NCI-H345 treated with DMSO at 0.1 percent for 48 hours (cell line): ENCODE measurements at regions not wholly inside any gene's neighbourhood (a gene's known extent, or its start where the extent isn't known, plus 50 kb on each side); places are given as distances from the start of the nearest gene placed in this dataset.
"Not testable (repeated sequence)": the region's sequence is repeated elsewhere in the genome, so short reads cannot be mapped to it uniquely, and the experiment has no call there.

Experiments used
- DNase-seq: peaks from one replicate; lab custom pipeline; 2025; ENCODE audit not compliant: unreplicated experiment; lab: John Stamatoyannopoulos, UW

DNA sequence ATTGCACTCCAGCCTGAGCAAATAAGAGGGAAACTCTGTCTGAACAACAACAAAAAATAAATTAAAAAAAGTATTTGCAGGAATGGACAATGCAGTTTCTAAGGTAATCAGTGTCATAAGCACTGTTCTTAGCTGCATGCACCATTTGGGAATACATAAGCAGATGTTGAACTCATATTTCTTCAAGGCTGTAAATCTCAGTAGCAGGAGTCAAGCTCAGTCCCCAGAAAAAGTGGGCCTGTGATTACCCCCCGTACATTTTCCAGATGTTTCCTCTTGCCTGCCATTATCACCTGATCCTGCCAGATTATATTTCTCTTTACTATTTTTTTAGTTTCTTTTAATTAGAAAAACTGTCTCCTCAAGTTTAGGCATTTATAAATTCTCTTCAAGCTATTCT, 667.6 kb upstream of the ANKRD30A start:
- DNase-seq, result no peak

DNA sequence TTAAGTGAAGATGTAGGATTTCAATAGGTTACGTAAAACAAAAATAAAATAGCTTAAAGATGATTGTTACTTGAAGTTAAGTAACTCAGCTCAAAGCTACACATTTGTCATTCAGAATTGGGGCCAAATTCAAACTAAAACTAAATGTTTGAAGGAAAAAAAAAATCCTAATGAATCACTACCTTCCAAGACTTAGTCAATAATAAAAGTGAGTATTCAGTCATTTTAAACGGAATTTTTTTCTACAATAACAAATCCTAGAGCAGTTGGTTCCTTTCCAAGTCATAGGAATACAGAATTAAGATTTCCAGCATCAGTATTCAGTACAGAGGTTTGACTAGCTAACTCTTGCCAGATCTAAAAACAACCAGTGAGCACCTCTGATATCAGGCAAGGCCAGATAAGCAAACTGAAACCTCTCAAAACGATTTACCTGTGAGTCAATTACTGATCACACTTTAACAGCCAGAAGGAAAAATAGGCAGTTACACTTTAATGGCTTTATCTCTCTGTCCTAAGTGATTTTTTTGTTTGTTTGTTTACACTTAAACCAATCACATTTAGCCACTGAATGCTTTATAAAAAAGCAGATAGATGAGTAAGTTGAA, 669.8 kb upstream of the ANKRD30A start:
- no peak for DNase-seq

DNA sequence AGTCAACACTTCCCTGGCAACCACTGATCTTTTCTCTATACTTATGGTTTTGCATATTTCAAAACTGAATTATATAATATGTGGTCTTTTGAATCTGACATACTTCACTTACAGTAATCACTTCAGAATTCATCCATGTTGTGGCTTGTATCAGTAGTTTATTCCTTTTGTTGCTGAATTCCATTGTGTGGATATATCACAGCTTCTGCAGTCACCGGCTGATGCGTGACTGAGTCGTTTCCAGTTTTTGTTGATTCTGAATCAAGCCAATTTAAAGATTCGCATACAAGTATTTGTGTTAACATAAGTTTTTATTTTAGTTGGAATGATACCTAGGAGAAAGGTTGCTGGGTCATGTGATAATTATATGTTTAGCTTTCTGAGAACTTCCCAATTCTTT, 672.5 kb upstream of the ANKRD30A start:
- DNase-seq, result peak; percentile 43

DNA sequence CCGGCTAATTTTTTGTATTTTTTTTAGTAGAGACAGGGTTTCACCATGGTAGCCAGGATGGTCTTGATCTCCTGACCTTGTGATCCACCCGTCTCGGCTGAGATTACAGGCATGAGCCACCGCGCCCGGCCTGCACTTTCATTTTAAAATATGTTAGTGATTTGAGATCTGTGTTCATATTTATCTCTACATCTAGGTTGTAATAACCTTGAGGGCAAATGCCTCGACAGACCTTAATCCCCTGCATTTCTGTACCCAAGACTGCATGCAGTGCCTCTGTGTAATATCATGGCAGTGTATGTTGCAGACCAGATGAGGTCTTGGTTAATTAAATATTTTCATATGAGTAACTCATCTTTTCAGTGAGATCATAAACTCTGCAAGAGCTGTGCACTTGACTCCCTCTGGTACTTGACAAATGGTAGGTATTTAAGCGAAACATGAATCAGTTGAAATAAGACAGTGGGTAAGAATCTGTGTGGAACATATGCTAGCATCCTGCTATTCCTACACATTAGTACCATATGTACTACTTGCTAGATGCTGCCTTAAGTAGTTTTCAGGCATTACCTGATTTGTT, 673.9 kb upstream of the ANKRD30A start:
- DNase-seq, result no peak

DNA sequence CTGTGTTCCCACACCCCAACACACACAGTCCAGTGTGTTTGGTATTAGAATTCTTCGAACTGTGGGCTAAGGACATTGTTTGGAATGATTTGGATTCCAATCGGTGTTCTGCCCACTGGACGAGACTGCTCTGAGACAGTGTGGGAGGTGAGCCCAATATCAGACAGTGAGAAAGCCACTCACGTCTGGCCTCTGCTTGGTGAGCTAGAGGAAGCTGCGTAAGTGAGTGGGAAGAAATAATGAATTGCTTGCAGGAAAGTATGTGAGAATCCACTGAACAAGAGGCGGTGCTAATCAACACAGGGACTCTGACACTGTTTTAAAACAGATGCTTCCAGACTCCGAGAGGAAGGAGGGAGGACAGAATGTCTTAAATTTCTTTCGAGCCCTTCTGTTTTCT, 675.0 kb upstream of the ANKRD30A start:
- no peak for DNase-seq

DNA sequence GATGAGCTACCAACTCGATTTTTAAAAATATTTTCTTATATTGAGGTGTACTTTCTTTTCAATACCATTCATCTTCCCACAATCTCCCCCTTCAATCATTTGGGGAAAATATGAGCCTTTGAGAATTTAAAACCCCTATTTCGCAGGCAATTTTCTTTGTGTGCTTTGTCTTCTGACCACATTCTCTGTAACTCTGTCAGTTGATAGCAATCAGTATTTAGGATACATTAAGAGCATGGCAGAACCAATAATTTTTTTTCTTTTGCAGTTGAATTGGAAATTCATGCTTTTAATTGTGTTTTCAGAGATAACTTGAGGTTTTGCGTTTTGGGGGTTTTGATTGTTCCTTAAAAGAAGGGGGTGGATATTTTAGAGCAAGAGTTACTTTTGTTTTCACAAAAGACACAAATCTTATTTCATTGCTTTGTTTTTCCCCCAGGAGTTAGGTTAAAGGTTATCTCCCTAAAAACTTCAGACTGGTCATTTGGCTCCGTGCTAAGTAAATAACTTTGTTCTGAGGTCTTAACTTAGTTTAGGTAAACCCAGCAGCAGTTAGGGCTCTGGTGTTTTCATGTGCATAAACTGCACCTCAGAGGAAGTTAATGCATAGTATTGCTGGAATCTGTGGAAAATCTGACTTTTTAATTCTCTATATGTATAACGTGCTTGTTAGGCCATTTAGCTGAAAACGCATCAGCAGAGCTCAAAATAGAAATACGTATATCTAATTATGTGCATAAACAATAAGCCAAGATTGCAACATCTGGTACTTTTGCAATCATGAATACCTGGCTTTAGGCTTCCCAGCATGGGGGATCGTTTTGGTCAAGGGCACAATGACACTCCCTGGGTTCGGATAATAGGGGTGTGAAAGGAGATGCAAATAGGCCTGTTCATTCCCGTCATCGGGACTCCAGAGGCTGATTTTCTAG, 676.4 kb upstream of the ANKRD30A start:
- no peak for DNase-seq

DNA sequence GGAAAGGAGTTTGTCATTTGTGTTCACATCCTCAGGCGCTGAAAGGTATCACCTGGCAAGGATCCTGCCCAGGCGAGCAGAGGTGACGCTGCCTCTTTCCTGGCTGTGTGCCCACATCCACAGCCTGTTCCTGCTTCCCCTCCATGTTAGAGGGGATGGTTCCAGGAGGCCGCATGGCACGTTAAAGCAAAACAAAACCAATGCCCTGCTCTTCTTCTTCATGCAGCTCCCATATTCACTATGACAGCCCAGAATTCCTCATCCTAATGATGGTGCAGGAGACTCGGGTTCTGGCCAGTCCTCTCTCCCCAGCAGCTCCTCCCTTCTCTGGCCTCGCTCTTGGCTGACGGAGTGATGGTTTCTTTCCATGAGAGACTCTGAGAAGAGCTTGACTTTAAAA, 678.5 kb upstream of the ANKRD30A start:
- DNase-seq, result peak; percentile 39

DNA sequence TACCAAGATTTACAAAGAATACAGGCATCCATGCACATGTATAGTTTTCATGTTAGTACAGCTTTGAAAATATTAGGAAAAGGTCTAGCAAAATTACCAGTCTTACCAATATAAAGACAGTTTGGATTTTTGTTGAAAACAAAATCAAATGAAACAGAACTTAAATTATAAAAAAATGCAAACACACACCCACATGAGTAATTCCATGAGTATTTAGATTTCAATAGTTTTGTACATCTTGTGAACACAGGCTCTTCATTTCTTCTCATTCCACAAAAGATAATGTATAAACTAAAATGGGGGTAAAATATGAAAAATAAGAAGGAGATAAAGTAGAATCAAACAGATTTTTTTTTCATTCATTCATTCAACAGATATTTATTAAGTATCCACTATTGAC, 682.2 kb upstream of the ANKRD30A start:
- no peak for DNase-seq

DNA sequence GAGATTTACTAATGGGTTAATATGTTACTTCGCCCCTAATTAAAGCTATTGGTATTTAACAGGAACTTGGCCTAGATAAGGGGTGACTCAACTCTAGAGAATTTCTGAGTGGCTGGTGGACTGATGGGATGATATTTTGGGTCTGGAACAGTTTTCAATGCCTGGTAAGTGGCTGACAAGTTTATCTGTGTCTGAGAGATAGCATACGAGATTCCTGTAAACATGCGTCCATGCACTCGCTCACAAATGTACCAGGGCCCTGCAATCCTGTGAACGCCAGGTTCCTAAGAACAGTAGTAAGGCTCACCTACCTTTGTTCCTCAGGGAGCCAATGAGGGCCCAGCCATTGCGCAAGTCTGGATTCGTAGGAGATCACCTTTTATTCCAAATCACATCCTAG, 683.8 kb upstream of the ANKRD30A start:
- no peak for DNase-seq

DNA sequence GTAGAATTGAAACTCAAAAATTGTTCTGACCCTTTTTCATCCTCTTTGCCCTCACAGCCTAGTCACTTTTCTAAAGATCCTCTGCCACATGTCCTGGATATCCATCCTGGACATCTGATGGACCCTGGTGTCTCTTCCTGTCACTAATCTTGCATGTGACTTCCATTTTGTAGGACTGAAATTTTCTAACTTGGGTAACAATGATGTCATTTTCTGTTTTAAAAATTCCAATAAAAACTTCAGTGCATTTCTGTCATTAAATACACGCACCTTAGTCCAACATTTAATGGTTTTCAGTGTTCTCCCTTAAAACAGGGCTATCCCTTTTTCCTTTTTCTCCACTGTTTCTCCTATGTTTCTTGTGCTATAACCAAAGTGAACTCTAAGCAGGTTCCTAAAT, 684.9 kb upstream of the ANKRD30A start:
- DNase-seq, result no peak

DNA sequence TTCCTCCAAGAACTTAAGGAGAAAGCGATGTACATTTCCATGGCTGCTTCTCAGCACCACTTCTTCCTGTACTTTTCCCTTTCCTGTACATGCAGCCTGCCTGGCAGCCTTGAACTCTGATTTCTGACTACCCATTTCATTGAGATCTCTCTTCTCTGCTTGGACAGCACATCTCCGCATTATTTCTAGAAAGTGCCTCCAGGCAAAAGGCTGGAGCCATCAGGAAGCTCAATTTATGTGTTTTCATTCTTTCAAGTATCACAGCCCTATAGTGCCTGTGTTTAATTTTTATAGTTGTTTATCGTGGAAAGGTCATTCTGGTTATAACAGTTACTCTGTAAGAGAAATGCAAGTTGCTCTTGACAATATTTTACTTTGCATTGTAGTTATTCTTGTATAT, 688.0 kb upstream of the ANKRD30A start:
- no peak for DNase-seq

DNA sequence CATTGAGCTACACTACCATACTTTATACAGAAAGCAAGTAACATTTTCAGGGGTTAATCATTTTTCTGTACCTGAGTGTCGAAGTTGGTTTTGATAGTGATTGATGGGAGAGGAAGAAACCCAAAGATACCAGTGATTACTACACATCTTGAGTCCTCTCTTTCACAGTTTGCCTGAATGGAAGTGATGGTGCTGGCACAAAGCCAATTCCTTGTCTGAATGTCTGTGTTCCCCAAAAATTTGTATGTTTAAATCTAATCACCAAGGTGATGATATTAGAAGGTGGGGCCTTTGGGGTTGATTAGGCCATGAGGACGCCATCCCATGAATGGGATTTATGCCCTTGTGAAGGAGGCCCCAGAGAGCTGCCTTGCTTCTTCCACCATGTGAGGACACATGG, 696.9 kb upstream of the ANKRD30A start:
- no peak for DNase-seq

DNA sequence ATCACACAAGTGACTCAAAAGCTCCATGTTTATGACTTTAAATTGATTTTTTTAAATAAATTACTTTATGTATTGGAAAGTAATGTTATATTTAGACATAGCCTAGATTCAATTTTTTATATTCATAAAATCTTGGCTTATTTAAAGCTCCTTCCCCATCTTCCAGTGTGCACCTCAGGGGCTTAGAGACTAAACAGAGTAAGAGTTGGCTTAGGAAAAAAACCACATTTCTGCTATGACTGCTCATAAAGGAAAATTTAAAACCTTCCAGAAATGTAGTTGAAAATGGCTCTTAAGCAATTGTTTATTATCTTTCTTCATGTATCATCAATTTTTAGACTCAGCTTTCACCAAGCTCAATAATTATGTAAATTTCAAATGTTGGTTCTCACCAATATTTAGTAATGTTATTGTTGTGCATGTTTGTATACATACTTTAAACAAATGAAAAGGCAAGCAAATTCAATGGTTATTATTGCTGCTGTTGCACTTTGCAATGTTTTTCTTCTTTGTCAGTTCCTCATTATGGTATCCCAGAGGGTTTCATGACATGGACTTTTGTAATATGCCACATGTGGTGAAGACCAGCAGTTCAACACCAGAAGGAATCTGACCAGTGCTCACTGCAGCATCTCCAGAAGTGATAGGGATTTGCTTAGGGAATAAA, 700.1 kb upstream of the ANKRD30A start:
- no peak for DNase-seq

DNA sequence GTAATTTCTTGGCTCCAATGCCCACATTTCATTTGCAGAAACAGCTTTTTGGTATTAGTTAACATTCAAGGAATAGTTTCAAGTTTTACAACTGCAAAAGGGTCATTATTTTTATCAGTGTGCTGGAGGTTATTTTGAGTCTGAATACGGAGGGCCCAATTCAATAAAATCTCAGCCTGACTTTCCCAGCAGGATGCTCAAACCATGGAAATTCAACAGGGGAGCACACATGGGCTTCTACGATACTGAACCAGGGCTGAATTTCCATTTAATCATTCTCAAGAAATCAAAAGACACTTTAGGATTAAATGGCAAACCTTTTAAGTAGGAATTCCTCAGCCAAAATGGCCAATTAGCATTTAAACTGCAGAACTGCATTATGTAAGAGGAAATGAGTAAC, 700.9 kb upstream of the ANKRD30A start:
- DNase-seq, result no peak

DNA sequence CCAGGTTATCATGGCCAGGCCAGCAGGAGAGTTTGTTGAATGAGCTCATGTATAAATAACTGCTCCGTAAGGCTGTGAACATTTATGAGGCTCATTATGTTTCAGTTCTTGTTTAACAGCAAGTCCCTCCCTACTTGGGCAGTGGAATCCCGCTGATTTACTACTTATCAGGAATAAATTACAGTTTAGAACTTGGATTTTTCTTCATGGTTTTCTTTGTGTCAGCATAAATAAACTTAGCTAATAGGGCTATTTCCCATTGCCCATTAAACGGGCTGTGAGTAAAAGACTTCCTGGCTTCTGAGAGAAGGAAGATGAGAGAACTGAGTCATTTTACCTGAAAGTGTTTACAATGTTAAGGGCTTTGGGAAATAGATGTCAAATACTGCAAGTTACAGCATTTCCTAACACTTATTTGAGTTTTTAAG, 701.6 kb upstream of the ANKRD30A start:
- DNase-seq, result no peak

DNA sequence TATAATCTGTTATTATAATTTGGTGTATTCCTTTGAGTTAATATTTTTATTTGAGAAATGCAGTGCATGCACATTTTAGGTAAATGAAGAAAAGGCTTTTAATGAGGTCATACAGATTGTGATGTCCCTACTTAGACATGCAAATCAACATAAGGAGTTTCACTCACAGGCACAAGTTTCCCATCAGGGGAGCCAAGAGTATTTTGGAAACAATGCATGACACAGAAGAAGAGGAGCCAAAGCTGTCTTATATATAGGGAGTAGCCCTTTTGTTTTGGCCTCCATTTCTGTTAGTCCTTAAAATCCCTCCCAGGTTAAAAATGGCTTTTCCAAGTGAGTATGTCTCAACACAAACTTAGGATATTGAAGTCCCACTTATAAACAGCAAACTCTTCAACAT, 703.4 kb upstream of the ANKRD30A start:
- DNase-seq, result no peak

DNA sequence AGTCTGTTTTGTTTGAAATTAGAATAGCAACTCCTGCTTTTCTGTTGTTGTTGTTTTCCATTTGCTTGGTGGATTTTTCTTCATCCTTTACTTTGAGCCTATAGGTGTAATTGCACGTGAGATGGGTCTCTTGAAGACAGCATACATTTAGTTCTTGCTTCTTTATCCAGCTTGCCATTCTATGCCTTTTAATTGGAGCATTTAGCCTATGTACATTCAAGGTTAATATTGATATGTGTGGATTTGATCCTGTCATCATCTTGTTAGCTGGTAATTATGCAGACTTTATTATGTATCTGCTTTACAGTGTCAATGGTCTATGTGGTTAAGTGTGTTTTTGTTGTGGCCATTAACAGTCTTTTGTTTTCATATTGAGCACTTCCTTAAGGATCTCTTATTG, 708.9 kb upstream of the ANKRD30A start:
- DNase-seq, result no peak

DNA sequence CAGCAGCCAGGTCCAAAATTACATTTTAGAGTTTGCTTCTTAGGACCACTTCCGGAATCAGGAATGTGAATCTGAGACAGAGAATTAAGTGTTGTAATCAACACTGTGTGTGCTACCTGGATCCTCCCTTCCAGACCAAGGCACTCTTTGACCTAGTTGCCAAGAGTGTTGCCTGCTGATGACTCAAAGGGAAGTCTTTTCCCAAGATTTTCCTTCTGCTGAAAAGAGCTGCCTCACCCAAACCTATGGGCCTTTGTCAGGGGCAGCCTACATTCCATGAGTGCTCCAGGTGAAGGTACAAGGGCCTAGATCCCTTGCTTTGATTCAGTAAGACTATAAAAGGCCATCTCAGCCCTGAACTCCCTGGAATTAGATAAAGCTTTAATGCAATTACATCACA, 712.5 kb upstream of the ANKRD30A start:
- DNase-seq, result no peak

DNA sequence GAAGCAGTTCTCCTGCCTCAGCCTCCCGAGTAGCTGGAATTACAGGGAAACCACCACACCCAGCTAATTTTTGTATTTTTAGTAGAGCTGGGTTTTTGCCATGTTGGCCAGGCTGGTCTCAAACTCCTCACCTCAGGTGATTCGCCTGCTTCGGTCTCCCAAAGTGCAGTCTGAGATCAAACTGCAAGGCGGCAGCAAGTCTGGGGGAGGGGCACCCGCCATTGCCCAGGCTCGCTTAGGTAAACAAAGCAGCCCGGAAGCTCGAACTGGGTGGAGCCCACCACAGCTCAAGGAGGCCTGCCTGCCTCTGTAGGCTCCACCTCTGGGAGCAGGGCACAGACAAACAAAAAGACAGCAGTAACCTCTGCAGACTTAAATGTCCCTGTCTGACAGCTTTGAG, 725.2 kb upstream of the ANKRD30A start:
- not testable (repeated sequence) for DNase-seq

DNA sequence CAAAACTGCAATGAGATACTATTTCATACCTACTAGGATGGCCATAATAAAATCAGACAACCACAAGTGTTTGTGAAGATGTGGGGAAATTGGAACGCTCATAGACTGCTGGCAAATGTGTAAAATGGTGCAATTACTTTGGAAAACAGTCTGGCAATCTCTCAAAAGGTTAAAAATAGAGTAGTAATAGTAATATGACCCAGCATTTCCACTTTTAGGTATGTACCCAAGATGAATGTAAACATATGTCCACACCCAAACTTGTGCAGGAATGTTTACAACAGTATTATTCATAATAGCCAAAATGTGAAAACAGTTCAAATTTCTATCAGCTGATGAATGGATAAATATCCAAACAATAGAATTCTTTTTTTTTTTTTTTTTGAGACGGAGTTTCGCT, 731.6 kb upstream of the ANKRD30A start:
- DNase-seq, result no peak

DNA sequence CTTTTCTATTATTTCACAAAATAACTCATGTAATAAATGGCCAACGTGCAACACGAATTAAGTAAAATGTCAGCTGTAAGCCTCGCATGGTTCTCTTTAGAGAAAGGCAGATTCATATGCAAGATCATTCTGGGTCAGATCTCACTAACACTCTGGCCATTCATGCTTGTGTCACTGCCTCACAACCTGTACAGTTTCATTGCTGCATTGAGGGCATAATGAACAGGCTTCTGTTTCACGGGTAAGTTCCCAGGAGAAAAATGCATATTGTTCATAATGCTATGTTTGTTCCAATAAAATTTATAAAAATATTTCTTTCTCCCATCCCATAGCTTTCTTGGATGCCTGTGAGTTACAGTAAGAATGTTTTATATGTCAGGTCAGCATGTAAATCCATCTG, 734.0 kb upstream of the ANKRD30A start:
- no peak for DNase-seq

DNA sequence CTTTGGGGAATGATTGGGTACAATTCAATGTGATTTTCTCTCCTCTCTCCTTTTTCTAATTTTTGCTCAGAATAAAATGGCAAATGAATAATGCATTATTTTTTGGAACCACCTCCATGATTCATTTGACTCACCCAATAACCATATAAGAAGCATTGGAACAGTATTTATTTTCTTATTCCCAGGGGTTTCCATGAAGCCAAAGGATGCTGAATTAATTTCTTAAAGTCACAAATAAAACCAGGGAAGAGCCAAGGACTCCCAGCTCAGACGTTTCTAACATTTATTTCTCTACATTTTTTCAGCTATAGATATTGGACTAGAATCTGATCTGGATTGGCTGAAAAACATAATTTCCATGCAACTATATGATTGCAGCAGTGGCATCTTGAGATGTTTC, 735.2 kb upstream of the ANKRD30A start:
- DNase-seq, result no peak
